GM12878 (cell line): ENCODE measurements at regions not wholly inside any gene's neighbourhood (a gene's known extent, or its start where the extent isn't known, plus 50 kb on each side); places are given as distances from the start of the nearest gene placed in this dataset.

Experiments used
- ATAC-seq: fragments of 200-7000 bp; cut with Tn5 transposase; 3 replicates; pipeline ENCODE4 v1.9.1; 2020; ENCODE audit warnings: mild to moderate bottlenecking, moderate library complexity
- BruUV-seq: library from RNA; stranded (reverse); fragments of 400-500 nt; replicated peaks from 2 replicates; lab custom pipeline; 2021; lab: Mats Ljungman, UMichigan
- CTCF ChIA-PET: fragments of 300-600 bp; sonication (Branson Sonifier 250); formaldehyde crosslinking; extraction: SDS; loops from one replicate; lab custom pipeline; 2021; ENCODE audit warnings: inconsistent platforms; lab: Yijun Ruan, JAX
- POLR2A ChIA-PET: fragments of 350-600 bp; formaldehyde crosslinking; extraction: SDS; loops from one replicate; lab custom pipeline; 2021; ENCODE audit warnings: inconsistent platforms; lab: Charles Lee
- RAD21 ChIA-PET: fragments of 300-600 bp; sonication (Branson Sonifier 250); formaldehyde crosslinking; loops from one replicate; lab custom pipeline; 2023; ENCODE audit warnings: antibody characterized with exemption; ENCODE audit not compliant: unreplicated experiment; lab: Charles Lee
- SMC1A ChIA-PET: fragments of 300-600 bp; sonication (Branson Sonifier 250); formaldehyde crosslinking; loops from one replicate; lab custom pipeline; 2023; ENCODE audit not compliant: unreplicated experiment, uncharacterized antibody; lab: Charles Lee
- DNase-seq: peaks from one replicate; pipeline ENCODE4 v3.0.0-alpha.2; 2011; ENCODE audit warnings: low read depth, low spot score
- FAIRE-seq: peaks from 3 replicates; lab custom pipeline; 2011; peaks lifted over from hg19 to GRCh38; lab: Jason Lieb, UNC
- H2AFZ ChIP-seq: 2 replicates; pipeline ENCODE4 v1.6.0; 2011; ENCODE audit warnings: low read depth, low read length, control low read depth; ENCODE audit not compliant: control insufficient read depth
- H3K27ac ChIP-seq: 2 replicates; pipeline ENCODE4 v1.5.1; 2011; ENCODE audit warnings: control low read depth; ENCODE audit not compliant: control insufficient read depth, insufficient read depth
- H3K27me3 ChIP-seq, 2 experiments: replicated peaks in 1 of 2; 2 replicates each; pipeline versions ENCODE4 v1.6.0 to v1.6.1; 2011; ENCODE audit warnings: low read length in 1 of 2; ENCODE audit not compliant: control insufficient read depth in 2 of 2, insufficient read depth in 2 of 2
- H3K36me3 ChIP-seq, 2 experiments: 2 replicates each; pipeline ENCODE4 v1.5.1; 2011; ENCODE audit warnings: low read length in 1 of 2; ENCODE audit not compliant: control insufficient read depth in 2 of 2, insufficient read depth in 2 of 2
- H3K4me1 ChIP-seq: 2 replicates; pipeline ENCODE4 v1.6.1; 2011; ENCODE audit warnings: mild to moderate bottlenecking, low read length, moderate library complexity, mixed read lengths; ENCODE audit not compliant: control insufficient read depth, insufficient read depth
- H3K4me2 ChIP-seq: 2 replicates; pipeline ENCODE4 v1.6.0; 2011; ENCODE audit warnings: control low read depth; ENCODE audit not compliant: control insufficient read depth, insufficient read depth
- H3K4me3 ChIP-seq: fragments of 200-600 bp; sonication (generic); 2 replicates; pipeline ENCODE4 v1.5.1; 2016
- H3K79me2 ChIP-seq: 2 replicates; pipeline ENCODE4 v1.6.0; 2011; ENCODE audit warnings: low read length; ENCODE audit not compliant: control insufficient read depth, insufficient read depth
- H3K9ac ChIP-seq: 2 replicates; pipeline ENCODE4 v1.8.0; 2011; ENCODE audit warnings: low read length, control low read depth, mixed read lengths; ENCODE audit not compliant: control insufficient read depth, insufficient read depth
- H3K9me3 ChIP-seq: replicated peaks from 3 replicates; pipeline ENCODE4 v1.5.1; 2011; ENCODE audit warnings: mild to moderate bottlenecking, low read length; ENCODE audit not compliant: control insufficient read depth, insufficient read depth
- H4K20me1 ChIP-seq: 2 replicates; pipeline ENCODE4 v1.6.0; 2011; ENCODE audit not compliant: control insufficient read depth, insufficient read depth
- BACH1 ChIP-seq: fragments of 450-650 bp; IDR thresholded peaks from 2 replicates; pipeline ENCODE4 v1.6.1; 2017; ENCODE audit warnings: mild to moderate bottlenecking, borderline replicate concordance
- BHLHE40 ChIP-seq, 2 experiments: fragments of 450-650 bp in 1 of 2; IDR thresholded peaks; 2 replicates each; pipeline ENCODE4 v1.6.1; 2011 to 2017; ENCODE audit warnings: low read depth in 2 of 2, borderline replicate concordance in 1 of 2, improper control_type of control experiment in 1 of 2, low read length in 1 of 2, mild to moderate bottlenecking in 1 of 2
- CBX5 ChIP-seq: sonication (generic); IDR thresholded peaks from 2 replicates; pipeline ENCODE4 v1.6.1; 2016; ENCODE audit warnings: low read depth, moderate library complexity, mild to moderate bottlenecking, inconsistent platforms
- CEBPB ChIP-seq, 2 experiments: fragments of 150-350 bp in 1 of 2; IDR thresholded peaks; 2 replicates each; pipeline ENCODE4 v1.6.1; 2012 to 2014; ENCODE audit warnings: low read depth in 2 of 2, low read length in 2 of 2, borderline replicate concordance in 1 of 2, inconsistent platforms in 1 of 2
- CTCF ChIP-seq, 3 experiments: IDR thresholded peaks in 2 of 3; conservative IDR thresholded peaks in 1 of 3; 2 replicates each; pipeline ENCODE4 v1.5.1; 2011; ENCODE audit warnings: low read depth in 3 of 3, low read length in 3 of 3, mild to moderate bottlenecking in 3 of 3, control low read depth in 2 of 3, moderate library complexity in 2 of 3, inconsistent platforms in 1 of 3, mixed read lengths in 1 of 3; ENCODE audit not compliant: control insufficient read depth in 2 of 3, insufficient read depth in 1 of 3; ENCODE audit errors: extremely low read depth in 1 of 3
- IRF3 ChIP-seq: fragments of 450-650 bp; IDR thresholded peaks from 2 replicates; pipeline ENCODE4 v1.6.1; 2014; ENCODE audit warnings: mild to moderate bottlenecking
- LARP7 ChIP-seq: fragments of 450-650 bp; IDR thresholded peaks from 2 replicates; pipeline ENCODE4 v1.6.1; 2017; ENCODE audit warnings: mild to moderate bottlenecking
- MTA3 ChIP-seq: IDR thresholded peaks from 2 replicates; pipeline ENCODE4 v1.6.1; 2012; ENCODE audit warnings: low read length, inconsistent platforms, borderline replicate concordance
- NFIC ChIP-seq: IDR thresholded peaks from 2 replicates; pipeline ENCODE4 v1.6.1; 2012; ENCODE audit warnings: low read depth, mild to moderate bottlenecking, inconsistent platforms, low read length, moderate library complexity
- NFXL1 ChIP-seq: fragments of 450-650 bp; IDR thresholded peaks from 2 replicates; pipeline ENCODE4 v1.6.1; 2017; ENCODE audit warnings: antibody characterized with exemption, mild to moderate bottlenecking, borderline replicate concordance
- PKNOX1 ChIP-seq: fragments of 450-650 bp; IDR thresholded peaks from 2 replicates; pipeline ENCODE4 v1.6.1; 2016; ENCODE audit warnings: mild to moderate bottlenecking
- POLR2AphosphoS5 ChIP-seq: IDR thresholded peaks from 2 replicates; pipeline ENCODE4 v1.6.1; 2011; ENCODE audit warnings: mild to moderate bottlenecking, low read length, inconsistent platforms
- RBBP5 ChIP-seq: fragments of 200-600 bp; sonication (generic); conservative IDR thresholded peaks from 2 replicates; pipeline ENCODE4 v1.6.1; 2016
- RCOR1 ChIP-seq: conservative IDR thresholded peaks from 2 replicates; pipeline ENCODE4 v1.6.1; 2012; ENCODE audit warnings: low read depth, low read length, improper control_type of control experiment
- RFX5 ChIP-seq: IDR thresholded peaks from 2 replicates; pipeline ENCODE4 v1.6.1; 2011; ENCODE audit warnings: low read depth, low read length, improper control_type of control experiment
- SMARCA5 ChIP-seq: fragments of 450-650 bp; IDR thresholded peaks from 2 replicates; pipeline ENCODE4 v1.6.1; 2017; ENCODE audit warnings: mild to moderate bottlenecking
- SREBF2 ChIP-seq: IDR thresholded peaks from 2 replicates; pipeline ENCODE4 v1.6.1; 2012; ENCODE audit warnings: mild to moderate bottlenecking, low read length
- SUZ12 ChIP-seq: fragments of 200-600 bp; sonication (generic); IDR thresholded peaks from one replicate; pipeline ENCODE4 v1.6.1; 2018; ENCODE audit warnings: antibody characterized with exemption, mild to moderate bottlenecking; ENCODE audit not compliant: unreplicated experiment
- WRNIP1 ChIP-seq: IDR thresholded peaks from 2 replicates; pipeline ENCODE4 v1.6.1; 2011; ENCODE audit warnings: low read depth, low read length, improper control_type of control experiment, borderline replicate concordance
- ZNF207 ChIP-seq: fragments of 450-650 bp; IDR thresholded peaks from 2 replicates; pipeline ENCODE4 v1.6.1; 2014; ENCODE audit warnings: antibody characterized with exemption, mild to moderate bottlenecking, borderline replicate concordance
- WGBS: methylation state at CpG from one replicate; pipeline ENCODE4 v1.1.6; 2016; ENCODE audit warnings: low lambda C conversion rate; ENCODE audit not compliant: insufficient replicate concordance, insufficient coverage; ENCODE audit errors: missing lambda C conversion rate; 5-methylcytosine and 5-hydroxymethylcytosine counted together
- in situ Hi-C: fragments of 300-500 bp; cut with MboI; formaldehyde crosslinking; loops from 9 replicates; pipeline ENCODE4 v1.14.3; 2018; ENCODE audit warnings: mixed read lengths
- intact Hi-C: fragments of 100-400 bp; cut with micrococcal nuclease; formaldehyde crosslinking; loops from one replicate; pipeline ENCODE4 v1.14.2; 2022; ENCODE audit not compliant: unreplicated experiment

DNA sequence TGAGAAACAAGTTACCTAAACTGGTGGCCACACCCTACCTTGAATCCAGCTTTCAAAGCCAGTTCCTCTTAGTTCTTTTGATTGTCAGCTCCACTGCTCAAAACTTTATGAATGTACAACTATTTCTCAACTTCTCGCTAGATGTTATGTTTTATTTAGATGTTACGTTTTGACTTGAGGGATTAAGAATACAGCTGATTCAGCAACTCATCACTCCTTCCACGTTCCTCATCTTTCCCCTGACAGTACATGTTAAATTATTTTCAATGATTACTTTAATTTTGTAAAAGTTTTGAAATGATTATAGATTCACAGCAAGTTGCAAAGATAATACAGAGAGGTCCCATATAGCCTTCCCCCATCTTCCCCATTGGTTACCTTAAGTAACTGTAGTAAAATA is 553.4 kb downstream of the GALR1 start (continued):
- no peak for TF ChIP-seq WRNIP1
- TF ChIP-seq CBX5: no peak
- no peak for TF ChIP-seq MTA3

DNA sequence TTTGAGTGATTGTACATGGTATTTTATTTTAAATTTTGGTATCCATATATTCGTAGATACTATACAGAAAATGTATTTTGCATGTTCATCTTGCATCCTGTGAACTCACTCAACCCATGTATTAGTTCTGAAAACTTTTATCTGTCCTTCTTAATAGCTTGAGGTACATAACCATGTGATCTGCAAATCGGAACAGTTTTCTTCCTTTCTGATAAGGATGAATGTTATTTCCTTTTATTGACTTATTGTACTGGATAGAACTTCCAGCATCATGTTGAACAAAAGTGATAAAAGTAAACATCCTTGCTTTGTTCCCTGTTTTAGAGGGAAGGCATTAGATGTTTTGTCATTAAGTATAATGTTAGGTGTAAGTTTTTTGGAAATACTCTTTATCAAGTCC is 554.7 kb downstream of the GALR1 start:
- no peak overlapping the region for H2AFZ ChIP-seq
- no peak for FAIRE-seq
- SMC1A ChIA-PET: no interaction called here

More for the DNA sequence above, 554.7 kb downstream of the GALR1 start:
- H3K27me3 ChIP-seq: no peaks in the 10 kb centered on the region
- intact Hi-C loops: no loop called here
- no peaks in the 10 kb centered on the region for H3K4me1 ChIP-seq
- RAD21 ChIA-PET: no interaction called here
- H4K20me1 ChIP-seq: no peaks in the 10 kb centered on the region
- no peaks in the 10 kb centered on the region for H3K9me3 ChIP-seq
- no peak overlapping the region for H3K4me2 ChIP-seq
- TF ChIP-seq NFXL1 (no peak), RFX5 (no peak), SUZ12 (no peak), BACH1 (no peak), LARP7 (no peak), CTCF (IDR thresholded peaks at IDR 0.05 in 2 of 3, conservative IDR thresholded peaks at IDR 0.05 in 1 of 3; ENCODE audit: control insufficient read depth in 2 of 3, extremely low read depth in 1 of 3, insufficient read depth in 1 of 3, low read depth in 3 of 3, low read length in 3 of 3) (no peak), RBBP5 (no peak), PKNOX1 (no peak), ZNF207 (no peak), SMARCA5 (no peak), POLR2AphosphoS5 (no peak), BHLHE40 (IDR thresholded peaks at IDR 0.05; ENCODE audit: borderline replicate concordance in 1 of 2, low read depth in 2 of 2, low read length in 1 of 2) (no peak), NFIC (no peak), IRF3 (no peak), RCOR1 (no peak), SREBF2 (no peak), CEBPB (IDR thresholded peaks at IDR 0.05; ENCODE audit: borderline replicate concordance in 1 of 2, low read depth in 2 of 2, low read length in 2 of 2) (no peak)
- H3K9ac ChIP-seq: no peak overlapping the region
- no peaks in the 10 kb centered on the region for H3K36me3 ChIP-seq
- H3K4me3 ChIP-seq: no peak overlapping the region
- CTCF ChIA-PET: no interaction called here
- 0% methylated on average over 2 of the region's 2 CpGs for WGBS
- no peak overlapping the region for H3K27ac ChIP-seq
- BruUV-seq: no TSS peak
- H3K79me2 ChIP-seq: no peaks in the 10 kb centered on the region
- POLR2A ChIA-PET: no interaction called here
- in situ Hi-C loops: no loop called here
- no peak for ATAC-seq
- no peak for DNase-seq
